DND-41 (cell line): ENCODE measurements at regions not wholly inside any gene's neighbourhood (a gene's known extent, or its start where the extent isn't known, plus 50 kb on each side); places are given as distances from the start of the nearest gene placed in this dataset.
A peak's percentile ranks its signal among the peaks of the same experiment; 100 is the strongest.
"Not testable (repeated sequence)": the region's sequence is repeated elsewhere in the genome, so short reads cannot be mapped to it uniquely, and the experiment has no call there.

Source experiments
- ATAC-seq: fragments of 200-7000 bp; cut with Tn5 transposase; 3 replicates; pipeline ENCODE4 v1.9.1; 2021; ENCODE audit warnings: low read depth; ENCODE audit not compliant: insufficient read depth
- DNase-seq: peaks from one replicate; pipeline ENCODE4 v3.0.0-alpha.2; 2020
- H2AFZ ChIP-seq: 2 replicates; pipeline ENCODE4 v1.6.0; 2012; ENCODE audit warnings: low read depth, low read length
- H3K27ac ChIP-seq: 2 replicates; pipeline ENCODE4 v1.5.1; 2012; ENCODE audit warnings: low read length, inconsistent platforms
- H3K27me3 ChIP-seq: fragments of 200-600 bp; sonication (generic); 2 replicates; pipeline ENCODE4 v1.6.0; 2012; ENCODE audit warnings: low read length, mild to moderate bottlenecking, inconsistent platforms; ENCODE audit not compliant: insufficient read depth, poor library complexity
- H3K36me3 ChIP-seq: 2 replicates; pipeline ENCODE4 v1.5.1; 2012; ENCODE audit warnings: low read length, inconsistent platforms; ENCODE audit not compliant: insufficient read depth
- H3K4me1 ChIP-seq: 2 replicates; pipeline ENCODE4 v1.5.1; 2012; ENCODE audit warnings: mild to moderate bottlenecking, low read length; ENCODE audit not compliant: insufficient read depth
- H3K4me2 ChIP-seq: 2 replicates; pipeline ENCODE4 v1.6.0; 2012; ENCODE audit warnings: mild to moderate bottlenecking, moderate library complexity, low read length, inconsistent platforms; ENCODE audit not compliant: insufficient read depth
- H3K4me3 ChIP-seq, 2 experiments: fragments of 200-600 bp in 1 of 2; shearing (Covaris generic) in 1 of 2; 2 replicates each; pipeline ENCODE4 v1.5.1; 2012 to 2016; ENCODE audit warnings: inconsistent platforms in 2 of 2, low read length in 2 of 2, mild to moderate bottlenecking in 2 of 2, low read depth in 1 of 2, moderate library complexity in 1 of 2
- H3K79me2 ChIP-seq: 2 replicates; pipeline ENCODE4 v1.6.0; 2012; ENCODE audit warnings: low read length, inconsistent platforms; ENCODE audit not compliant: insufficient read depth
- H3K9ac ChIP-seq: 2 replicates; pipeline ENCODE4 v1.6.0; 2012; ENCODE audit warnings: low read depth, mild to moderate bottlenecking, inconsistent platforms, low read length, moderate library complexity
- H3K9me3 ChIP-seq: 2 replicates; pipeline ENCODE4 v1.5.1; 2012; ENCODE audit warnings: low read length, moderate library complexity, mild to moderate bottlenecking, inconsistent platforms; ENCODE audit not compliant: insufficient read depth, severe bottlenecking
- H4K20me1 ChIP-seq: 2 replicates; pipeline ENCODE4 v1.6.0; 2012; ENCODE audit warnings: low read length; ENCODE audit not compliant: insufficient read depth
- CTCF ChIP-seq: IDR thresholded peaks from 2 replicates; pipeline ENCODE4 v1.5.1; 2012; ENCODE audit warnings: borderline replicate concordance, low read length, moderate library complexity, mild to moderate bottlenecking; ENCODE audit not compliant: poor library complexity, severe bottlenecking; ENCODE audit errors: extremely low read depth
- EZH2 ChIP-seq: IDR thresholded peaks from 3 replicates; pipeline ENCODE4 v1.6.1; 2012; ENCODE audit warnings: borderline replicate concordance, low read depth, mild to moderate bottlenecking, moderate library complexity, low read length, inconsistent platforms; ENCODE audit not compliant: severe bottlenecking

GRCh38 chr22:25460682-25461081, 103.8 kb upstream of the GRK3 start:
- H3K27me3 ChIP-seq, DNase-seq, H3K9me3 ChIP-seq, H3K4me1 ChIP-seq, H3K27ac ChIP-seq, H3K9ac ChIP-seq, H3K4me3 ChIP-seq, H2AFZ ChIP-seq, H3K79me2 ChIP-seq, H3K4me2 ChIP-seq, ATAC-seq: not testable (repeated sequence)
- peaks cover 50% of the 10 kb centered on the region for H3K36me3 ChIP-seq
- H4K20me1 ChIP-seq = peaks cover 12% of the 10 kb centered on the region

GRCh38 chr22:25461301-25461700, 103.2 kb upstream of the GRK3 start:
- H3K27ac ChIP-seq = no peak overlapping the region
- no peak overlapping the region for H3K4me2 ChIP-seq
- H4K20me1 ChIP-seq = peaks cover 10% of the 10 kb centered on the region
- no peak for DNase-seq
- H3K9ac ChIP-seq = no peak overlapping the region
- H2AFZ ChIP-seq = no peak overlapping the region
- H3K4me1 ChIP-seq = no peaks in the 10 kb centered on the region
- no peak overlapping the region for H3K4me3 ChIP-seq
- TF ChIP-seq CTCF (no peak), EZH2 (no peak)
- H3K27me3 ChIP-seq = no peaks in the 10 kb centered on the region
- peaks cover 48% of the 10 kb centered on the region for H3K36me3 ChIP-seq
- no peaks in the 10 kb centered on the region for H3K9me3 ChIP-seq
- peaks cover 3% of the 10 kb centered on the region for H3K79me2 ChIP-seq
- no peak for ATAC-seq

GRCh38 chr22:25462474-25463346, 101.8 kb upstream of the GRK3 start:
- peak; percentile 77 for DNase-seq
- TF ChIP-seq CTCF = peak; percentile 96
- not testable (repeated sequence) for H4K20me1 ChIP-seq, H2AFZ ChIP-seq, H3K27me3 ChIP-seq, H3K27ac ChIP-seq, H3K4me3 ChIP-seq, H3K4me2 ChIP-seq, H3K79me2 ChIP-seq, H3K9me3 ChIP-seq, H3K4me1 ChIP-seq, H3K9ac ChIP-seq
- peaks cover 38% of the 10 kb centered on the region for H3K36me3 ChIP-seq
- ATAC-seq = peak; percentile 95

GRCh38 chr22:25463347-25463628, 101.2 kb upstream of the GRK3 start:
- not testable (repeated sequence) for H3K4me1 ChIP-seq, H3K27me3 ChIP-seq, H2AFZ ChIP-seq, H3K4me3 ChIP-seq, H3K9me3 ChIP-seq, H3K27ac ChIP-seq, H4K20me1 ChIP-seq, H3K9ac ChIP-seq, H3K79me2 ChIP-seq, DNase-seq, H3K4me2 ChIP-seq, ATAC-seq
- peaks cover 38% of the 10 kb centered on the region for H3K36me3 ChIP-seq

- not testable (repeated sequence) for H2AFZ ChIP-seq, H3K79me2 ChIP-seq, H3K27me3 ChIP-seq, H4K20me1 ChIP-seq, H3K27ac ChIP-seq, H3K9ac ChIP-seq, ATAC-seq, DNase-seq, H3K4me1 ChIP-seq, H3K4me3 ChIP-seq, H3K4me2 ChIP-seq, H3K9me3 ChIP-seq
- peaks cover 29% of the 10 kb centered on the region for H3K36me3 ChIP-seq
Measured at GRCh38 chr22:25464326-25464725, 100.1 kb upstream of the GRK3 start.
